HG03139 (cell line): ENCODE measurements at regions not wholly inside any gene's neighbourhood (a gene's known extent, or its start where the extent isn't known, plus 50 kb on each side); places are given as distances from the start of the nearest gene placed in this dataset.
"Not testable (repeated sequence)": the region's sequence is repeated elsewhere in the genome, so short reads cannot be mapped to it uniquely, and the experiment has no call there.

Experiments
- ATAC-seq: cut with Tn5 transposase; IDR thresholded peaks from one replicate; pipeline ENCODE4 v1.9.1; 2021; ENCODE audit not compliant: unreplicated experiment

- ATAC-seq, result no peak
Measured at GRCh38 chr11:23632293-23632692, 772.0 kb upstream of the CCDC179 start.

- no peak for ATAC-seq
Measured at GRCh38 chr11:23644443-23644842, 784.2 kb upstream of the CCDC179 start.

GRCh38 chr11:23652336-23652735, 792.1 kb upstream of the CCDC179 start:
- not testable (repeated sequence) for ATAC-seq

- no peak for ATAC-seq
Measured at GRCh38 chr11:23653071-23653675, 792.9 kb upstream of the CCDC179 start.

GRCh38 chr11:23668324-23668723, 808.0 kb upstream of the CCDC179 start:
- ATAC-seq, result no peak

GRCh38 chr11:23673366-23673765, 813.1 kb upstream of the CCDC179 start:
- no peak for ATAC-seq

- no peak for ATAC-seq
Measured at GRCh38 chr11:23674866-23675265, 814.6 kb upstream of the CCDC179 start.

- no peak for ATAC-seq
Measured at GRCh38 chr11:23679041-23679440, 817.8 kb upstream of the LUZP2 start.

- no peak for ATAC-seq
Measured at GRCh38 chr11:23679981-23680380, 816.9 kb upstream of the LUZP2 start.

GRCh38 chr11:23680488-23681230, 816.2 kb upstream of the LUZP2 start:
- no peak for ATAC-seq

- no peak for ATAC-seq
Measured at GRCh38 chr11:23684701-23685100, 812.2 kb upstream of the LUZP2 start.

- no peak for ATAC-seq
Measured at GRCh38 chr11:23687991-23688390, 808.9 kb upstream of the LUZP2 start.

- no peak for ATAC-seq
Measured at GRCh38 chr11:23688411-23688810, 808.4 kb upstream of the LUZP2 start.

GRCh38 chr11:23688835-23689234, 808.0 kb upstream of the LUZP2 start:
- no peak for ATAC-seq

- no peak for ATAC-seq
Measured at GRCh38 chr11:23696688-23697415, 800.0 kb upstream of the LUZP2 start.

GRCh38 chr11:23704183-23704582, 792.7 kb upstream of the LUZP2 start:
- ATAC-seq, result no peak

- ATAC-seq, result no peak
Measured at GRCh38 chr11:23711981-23712380, 784.9 kb upstream of the LUZP2 start.

GRCh38 chr11:23719016-23719415, 777.8 kb upstream of the LUZP2 start:
- ATAC-seq, result no peak

- ATAC-seq, result no peak
Measured at GRCh38 chr11:23723861-23724260, 773.0 kb upstream of the LUZP2 start.

- ATAC-seq, result no peak
Measured at GRCh38 chr11:23725752-23726151, 771.1 kb upstream of the LUZP2 start.

- ATAC-seq, result no peak
Measured at GRCh38 chr11:23727387-23727786, 769.5 kb upstream of the LUZP2 start.

GRCh38 chr11:23727794-23728193, 769.1 kb upstream of the LUZP2 start:
- no peak for ATAC-seq
